ENCODE measurements at regions not wholly inside any gene's neighbourhood (a gene's known extent, or its start where the extent isn't known, plus 50 kb on each side); places are given as distances from the start of the nearest gene placed in this dataset.

DNA sequence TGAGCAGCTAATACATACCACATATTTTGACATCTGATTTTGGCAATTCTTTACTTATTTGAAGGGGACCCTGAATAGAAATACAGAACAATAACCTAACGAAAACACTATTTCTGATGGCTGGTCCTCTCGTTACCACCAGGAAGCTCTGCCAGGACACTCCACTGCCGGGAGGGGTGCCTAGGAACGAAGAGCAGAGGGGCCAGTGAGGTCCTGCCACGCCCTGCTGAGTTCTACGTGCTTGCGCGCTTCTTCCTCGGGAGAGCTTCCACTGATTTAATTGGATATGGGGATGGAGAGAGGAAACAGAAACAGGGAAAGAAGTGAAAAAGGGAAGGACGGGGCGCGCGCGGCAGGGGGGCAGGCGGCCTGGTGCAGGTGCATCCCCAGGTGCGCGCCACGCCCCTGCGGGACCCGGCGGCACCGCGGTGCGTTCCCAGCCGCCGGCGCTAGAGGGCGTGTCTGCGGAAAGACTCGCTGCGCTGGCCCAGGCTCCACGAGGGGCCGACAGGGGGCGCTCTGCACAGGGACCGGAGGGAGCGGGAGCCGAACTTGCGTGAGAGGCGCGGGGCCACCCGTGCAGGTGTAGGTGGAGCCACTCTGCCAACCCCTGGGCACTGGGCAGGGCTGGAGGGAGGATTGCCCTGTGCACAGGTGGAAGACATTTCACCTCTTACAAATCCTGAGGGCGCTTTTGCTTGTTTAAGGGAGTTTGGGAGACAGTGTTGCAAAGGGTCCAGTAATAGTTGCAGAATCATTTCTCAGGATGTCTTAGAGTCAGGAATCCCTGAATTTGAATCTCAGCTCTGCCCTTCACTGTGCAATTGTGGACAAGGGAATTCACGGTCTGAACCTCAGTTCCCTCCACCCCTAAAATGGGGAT is 986.3 kb upstream of the TMEM132C start:
- no peaks in the 10 kb centered on the region for H3K9me3 Mint-ChIP-seq (ENCODE audit: insufficient read depth)
- Histone ChIP-seq H3K27me3 (replicated peaks in 1 of 4; ENCODE audit: control extremely low read depth in 1 of 4, control insufficient read depth in 3 of 4, insufficient read depth in 4 of 4, low read length in 3 of 4) (no peaks in the 10 kb centered on the region), H2AFZ (ENCODE audit: insufficient read depth, low read depth, low read length, poor library complexity, severe bottlenecking) (no peak overlapping the region), H3K4me1 (ENCODE audit: control insufficient read depth in 2 of 2, insufficient read depth in 2 of 2, low read length in 2 of 2) (no peaks in the 10 kb centered on the region), H3K4me3 (ENCODE audit: control extremely low read depth in 1 of 5, extremely low read depth in 1 of 5, insufficient read depth in 1 of 5, low read depth in 2 of 5, low read length in 4 of 5) (no peak overlapping the region), H3K4me2 (replicated peaks; ENCODE audit: low read depth, low read length, poor library complexity, severe bottlenecking) (no peak overlapping the region), H3K9ac (ENCODE audit: low read length) (no peak overlapping the region), H4K20me1 (ENCODE audit: control insufficient read depth, insufficient read depth, low read length, poor library complexity, severe bottlenecking) (no peaks in the 10 kb centered on the region), H3K9me3 (ENCODE audit: control extremely low read depth in 1 of 3, control insufficient read depth in 2 of 3, insufficient read depth in 1 of 3, low read length in 2 of 3) (peaks cover 0 to 10% (median 0%) of the 10 kb centered on the region in 3 donors), H3K79me2 (ENCODE audit: control insufficient read depth, insufficient read depth, low read length) (no peaks in the 10 kb centered on the region), H3K27ac (ENCODE audit: low read length in 2 of 2) (no peak overlapping the region), H3K36me3 (replicated peaks in 1 of 2; ENCODE audit: control extremely low read depth in 1 of 2, control insufficient read depth in 1 of 2, extremely low read depth in 1 of 2, insufficient read depth in 2 of 2, low read length in 1 of 2) (no peaks in the 10 kb centered on the region)
- no peak overlapping the region for H3K27ac Mint-ChIP-seq
- 18% methylated on average over 39 of the region's 43 CpGs for WGBS (ENCODE audit: insufficient coverage)
- H3K4me3 Mint-ChIP-seq = no peak overlapping the region
- intact Hi-C loops (cut with micrococcal nuclease) = no loop called here
- CTCF ChIA-PET = interaction anchor here (0.9 kb wide), 1 partner anchor 9 kb away, joined by 3 read pairs; no protein-coding TSS in a partner anchor
- POLR2A ChIA-PET = no interaction called here
- peak; percentile 45 for ATAC-seq (ENCODE audit: low read depth)
- no peaks in the 10 kb centered on the region for H3K4me1 Mint-ChIP-seq
- no peaks in the 10 kb centered on the region for H3K27me3 Mint-ChIP-seq
- peak; percentile 8 for DNase-seq
- TF ChIP-seq, protein P1, sequence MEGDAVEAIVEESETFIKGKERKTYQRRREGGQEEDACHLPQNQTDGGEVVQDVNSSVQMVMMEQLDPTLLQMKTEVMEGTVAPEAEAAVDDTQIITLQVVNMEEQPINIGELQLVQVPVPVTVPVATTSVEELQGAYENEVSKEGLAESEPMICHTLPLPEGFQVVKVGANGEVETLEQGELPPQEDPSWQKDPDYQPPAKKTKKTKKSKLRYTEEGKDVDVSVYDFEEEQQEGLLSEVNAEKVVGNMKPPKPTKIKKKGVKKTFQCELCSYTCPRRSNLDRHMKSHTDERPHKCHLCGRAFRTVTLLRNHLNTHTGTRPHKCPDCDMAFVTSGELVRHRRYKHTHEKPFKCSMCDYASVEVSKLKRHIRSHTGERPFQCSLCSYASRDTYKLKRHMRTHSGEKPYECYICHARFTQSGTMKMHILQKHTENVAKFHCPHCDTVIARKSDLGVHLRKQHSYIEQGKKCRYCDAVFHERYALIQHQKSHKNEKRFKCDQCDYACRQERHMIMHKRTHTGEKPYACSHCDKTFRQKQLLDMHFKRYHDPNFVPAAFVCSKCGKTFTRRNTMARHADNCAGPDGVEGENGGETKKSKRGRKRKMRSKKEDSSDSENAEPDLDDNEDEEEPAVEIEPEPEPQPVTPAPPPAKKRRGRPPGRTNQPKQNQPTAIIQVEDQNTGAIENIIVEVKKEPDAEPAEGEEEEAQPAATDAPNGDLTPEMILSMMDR (IDR thresholded peaks at IDR 0.05) = peak; percentile 61
- TF ChIP-seq EZH2 (IDR thresholded peaks at IDR 0.05; ENCODE audit: borderline replicate concordance, insufficient read depth, low read depth, low read length, poor library complexity, severe bottlenecking) = no peak

All from B cell (primary cell).